Neural progenitor cell (in vitro differentiated cells): ENCODE measurements at regions not wholly inside any gene's neighbourhood (a gene's known extent, or its start where the extent isn't known, plus 50 kb on each side); places are given as distances from the start of the nearest gene placed in this dataset.

Source experiments
- DNase-seq: peaks from one replicate; pipeline ENCODE4 v3.0.0-alpha.2; 2016; ENCODE audit warnings: low spot score
- H2AFZ ChIP-seq: fragments of 200-600 bp; sonication (generic); replicated peaks from 2 replicates; pipeline ENCODE4 v1.6.1; 2016; ENCODE audit warnings: antibody characterized with exemption
- H3F3A ChIP-seq: fragments of 200-600 bp; sonication (generic); 2 replicates; pipeline ENCODE4 v1.6.1; 2016; ENCODE audit warnings: antibody characterized with exemption, low read depth
- H3K27ac ChIP-seq: fragments of 200-600 bp; sonication (generic); 2 replicates; pipeline ENCODE4 v1.5.1; 2016; ENCODE audit warnings: mild to moderate bottlenecking
- H3K27me3 ChIP-seq: fragments of 200-600 bp; sonication (generic); 2 replicates; pipeline ENCODE4 v1.6.1; 2016; ENCODE audit warnings: mild to moderate bottlenecking, moderate library complexity
- H3K36me3 ChIP-seq: fragments of 200-600 bp; sonication (generic); 2 replicates; pipeline ENCODE4 v1.5.1; 2016
- H3K4me1 ChIP-seq: fragments of 200-600 bp; sonication (generic); 2 replicates; pipeline ENCODE4 v1.6.1; 2016; ENCODE audit warnings: mixed run types
- H3K4me2 ChIP-seq: fragments of 200-600 bp; sonication (generic); 2 replicates; pipeline ENCODE4 v1.6.1; 2016
- H3K4me3 ChIP-seq: fragments of 200-600 bp; sonication (generic); 2 replicates; pipeline ENCODE4 v1.5.1; 2016
- H3K79me2 ChIP-seq: fragments of 200-600 bp; sonication (generic); 2 replicates; pipeline ENCODE4 v1.6.1; 2016; ENCODE audit warnings: low read depth
- H3K9ac ChIP-seq: fragments of 200-600 bp; sonication (generic); 2 replicates; pipeline ENCODE4 v1.6.1; 2016
- H3K9me3 ChIP-seq: fragments of 200-600 bp; sonication (generic); 2 replicates; pipeline ENCODE4 v1.5.1; 2016; ENCODE audit warnings: low read depth
- H4K20me1 ChIP-seq: fragments of 200-600 bp; sonication (generic); 2 replicates; pipeline ENCODE4 v1.6.1; 2016; ENCODE audit warnings: low read depth
- H3K27ac Mint-ChIP-seq: 3 replicates; pipeline ENCODE4 v1.8.0; 2021; ENCODE audit warnings: mixed read lengths
- H3K27me3 Mint-ChIP-seq: 2 replicates; pipeline ENCODE4 v1.8.0; 2022; ENCODE audit warnings: low read depth, mild to moderate bottlenecking, inconsistent platforms, moderate library complexity, mixed read lengths; ENCODE audit not compliant: insufficient read depth
- H3K36me3 Mint-ChIP-seq: 3 replicates; pipeline ENCODE4 v1.8.0; 2021; ENCODE audit warnings: mixed read lengths
- H3K4me1 Mint-ChIP-seq: 3 replicates; pipeline ENCODE4 v1.8.0; 2021; ENCODE audit warnings: mixed read lengths
- H3K4me3 Mint-ChIP-seq: 3 replicates; pipeline ENCODE4 v1.8.0; 2021; ENCODE audit warnings: mild to moderate bottlenecking, moderate library complexity, mixed read lengths
- H3K9me3 Mint-ChIP-seq: 3 replicates; pipeline ENCODE4 v1.8.0; 2020; ENCODE audit warnings: mixed read lengths
- CTCF ChIP-seq: fragments of 200-600 bp; sonication (generic); IDR thresholded peaks from 2 replicates; pipeline ENCODE4 v1.5.1; 2017; ENCODE audit warnings: antibody characterized with exemption, mild to moderate bottlenecking
- EZH2 ChIP-seq: fragments of 200-600 bp; sonication (generic); IDR thresholded peaks from 2 replicates; pipeline ENCODE4 v1.6.1; 2017; ENCODE audit warnings: antibody characterized with exemption, mild to moderate bottlenecking, moderate library complexity
- EZH2phosphoT487 ChIP-seq: fragments of 200-600 bp; sonication (generic); IDR thresholded peaks from 2 replicates; pipeline ENCODE4 v1.6.1; 2017; ENCODE audit warnings: antibody characterized with exemption

DNA sequence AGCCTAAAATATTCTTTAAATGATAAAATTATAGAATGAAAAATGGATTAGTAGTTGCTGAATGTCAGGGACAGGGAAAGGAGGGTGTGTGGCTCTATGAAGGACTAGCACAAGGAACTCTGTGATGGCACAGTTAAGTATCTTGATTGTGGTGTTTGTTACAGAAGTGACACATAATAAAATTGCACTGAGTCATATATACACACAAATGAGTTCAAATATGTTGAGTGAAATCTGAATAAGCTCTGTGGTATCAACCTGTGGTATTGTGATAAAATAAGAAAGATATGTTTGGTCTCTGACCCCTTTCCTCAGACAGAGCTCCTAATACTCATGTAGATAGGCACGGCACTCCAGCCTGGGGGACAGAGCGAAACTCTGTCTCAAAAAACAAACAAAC lies 181.5 kb upstream of the TRIM24 start:
- Histone ChIP-seq H2AFZ (no peak overlapping the region), H3K9ac (no peak overlapping the region), H3K27ac (no peak overlapping the region), H3K36me3 (no peaks in the 10 kb centered on the region), H3K4me1 (no peaks in the 10 kb centered on the region), H3K9me3 (no peaks in the 10 kb centered on the region), H4K20me1 (no peaks in the 10 kb centered on the region), H3K4me3 (no peak overlapping the region), H3F3A (peaks cover 3% of the 10 kb centered on the region), H3K27me3 (no peaks in the 10 kb centered on the region), H3K79me2 (no peaks in the 10 kb centered on the region), H3K4me2 (no peak overlapping the region)
- DNase-seq, result no peak
- Mint-ChIP-seq H3K36me3 (peaks cover 3% of the 10 kb centered on the region), H3K27ac (no peak overlapping the region), H3K4me3 (no peak overlapping the region), H3K27me3 (peaks cover 4% of the 10 kb centered on the region), H3K4me1 (no peaks in the 10 kb centered on the region), H3K9me3 (peaks cover 29% of the 10 kb centered on the region)
- TF ChIP-seq EZH2phosphoT487 (no peak), EZH2 (no peak), CTCF (no peak)

- no peak overlapping the region for H2AFZ ChIP-seq
These were observed 177.1 kb upstream of the TRIM24 start for GRCh38 chr7:138282997-138283396.

DNA sequence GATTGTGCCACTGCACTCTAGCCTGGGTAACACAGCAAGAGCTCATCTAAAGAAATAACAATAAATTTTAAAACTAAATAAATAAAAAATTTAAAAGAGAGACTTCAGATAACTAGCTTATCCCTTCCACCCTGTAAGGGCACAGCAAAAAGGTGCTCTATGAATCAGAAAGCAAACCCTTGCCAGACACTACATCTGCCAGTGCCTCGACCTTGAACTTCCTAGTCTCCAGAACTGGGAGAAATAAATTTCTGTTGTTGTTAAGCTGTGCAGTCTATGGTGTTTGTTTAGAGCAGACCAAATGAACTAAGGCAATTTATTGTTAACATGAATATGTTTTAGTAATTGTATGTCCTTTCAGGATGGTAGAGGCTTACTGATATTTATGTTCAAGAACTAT lies 174.9 kb upstream of the TRIM24 start:
- no peak overlapping the region for H3K9ac ChIP-seq
- DNase-seq, result no peak
- no peaks in the 10 kb centered on the region for H3K36me3 ChIP-seq
- H3K27me3 ChIP-seq, result no peaks in the 10 kb centered on the region
- no peaks in the 10 kb centered on the region for H4K20me1 ChIP-seq
- H3K4me1 ChIP-seq, result no peaks in the 10 kb centered on the region
- TF ChIP-seq EZH2, result no peak
- no peak for TF ChIP-seq CTCF
- no peak for TF ChIP-seq EZH2phosphoT487
- no peaks in the 10 kb centered on the region for H3K79me2 ChIP-seq
- Mint-ChIP-seq H3K9me3 (peaks cover 14% of the 10 kb centered on the region), H3K27me3 (peaks cover 2% of the 10 kb centered on the region), H3K4me3 (no peak overlapping the region), H3K36me3 (peaks cover 2% of the 10 kb centered on the region), H3K4me1 (no peaks in the 10 kb centered on the region), H3K27ac (no peak overlapping the region)
- no peak overlapping the region for H3K27ac ChIP-seq
- H3K4me3 ChIP-seq, result no peak overlapping the region
- peaks cover 3% of the 10 kb centered on the region for H3F3A ChIP-seq
- no peaks in the 10 kb centered on the region for H3K9me3 ChIP-seq
- no peak overlapping the region for H2AFZ ChIP-seq
- no peak overlapping the region for H3K4me2 ChIP-seq

More at GRCh38 chr7:138282997-138283396, 177.1 kb upstream of the TRIM24 start:
- Histone ChIP-seq H3K9me3 (no peaks in the 10 kb centered on the region), H3K4me1 (no peaks in the 10 kb centered on the region), H3K79me2 (no peaks in the 10 kb centered on the region), H3K27me3 (no peaks in the 10 kb centered on the region), H3K4me2 (no peak overlapping the region), H3K27ac (no peak overlapping the region), H4K20me1 (no peaks in the 10 kb centered on the region), H3F3A (peaks cover 3% of the 10 kb centered on the region), H3K4me3 (no peak overlapping the region), H3K36me3 (no peaks in the 10 kb centered on the region), H3K9ac (no peak overlapping the region)
- Mint-ChIP-seq H3K27ac (no peak overlapping the region), H3K9me3 (peaks cover 4% of the 10 kb centered on the region), H3K27me3 (peaks cover 4% of the 10 kb centered on the region), H3K4me1 (no peaks in the 10 kb centered on the region), H3K36me3 (peaks cover 3% of the 10 kb centered on the region), H3K4me3 (no peak overlapping the region)
- no peak for DNase-seq
- no peak for TF ChIP-seq EZH2
- no peak for TF ChIP-seq CTCF
- TF ChIP-seq EZH2phosphoT487, result no peak

DNA sequence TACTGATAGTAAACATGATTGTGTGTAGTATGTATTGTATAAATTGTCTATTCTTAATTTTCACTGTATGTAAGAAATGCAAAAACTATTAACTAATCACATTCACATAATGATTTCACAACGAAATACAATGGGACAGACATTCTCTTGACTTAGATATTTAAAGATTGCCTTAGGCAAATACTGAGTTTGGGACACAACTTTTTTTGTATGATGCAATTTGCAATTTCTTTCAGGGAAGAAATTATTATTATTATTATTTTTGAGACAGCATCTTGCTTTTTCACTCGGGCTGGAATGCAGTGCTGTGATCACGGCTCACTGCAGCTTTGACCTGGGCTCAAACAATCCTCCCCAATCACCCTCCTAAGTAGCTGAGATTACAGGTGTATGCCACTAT lies 173.2 kb upstream of the TRIM24 start:
- Mint-ChIP-seq H3K36me3 (no peaks in the 10 kb centered on the region), H3K4me1 (no peaks in the 10 kb centered on the region), H3K27ac (no peak overlapping the region), H3K4me3 (no peak overlapping the region), H3K9me3 (peaks cover 22% of the 10 kb centered on the region), H3K27me3 (peaks cover 2% of the 10 kb centered on the region)
- Histone ChIP-seq H3K27ac (no peak overlapping the region), H3K27me3 (no peaks in the 10 kb centered on the region), H2AFZ (no peak overlapping the region), H3K4me3 (no peak overlapping the region), H3K79me2 (no peaks in the 10 kb centered on the region), H3K9me3 (no peaks in the 10 kb centered on the region), H3F3A (no peaks in the 10 kb centered on the region), H3K9ac (no peak overlapping the region), H3K4me1 (no peaks in the 10 kb centered on the region), H3K4me2 (no peak overlapping the region), H3K36me3 (no peaks in the 10 kb centered on the region), H4K20me1 (no peaks in the 10 kb centered on the region)
- no peak for DNase-seq
- no peak for TF ChIP-seq EZH2phosphoT487
- no peak for TF ChIP-seq CTCF
- TF ChIP-seq EZH2, result no peak
